Fibroblast of lung (primary cell): ENCODE measurements at regions not wholly inside any gene's neighbourhood (a gene's known extent, or its start where the extent isn't known, plus 50 kb on each side); places are given as distances from the start of the nearest gene placed in this dataset.

Experiments
- DNase-seq, 2 donors: peaks; one replicate each; pipeline versions ENCODE4 v3.0.0 to v3.0.0-alpha.2; 2010; ENCODE audit warnings: low read depth in 2 of 2
- H2AFZ ChIP-seq: 2 replicates; pipeline ENCODE4 v1.5.1; 2012; ENCODE audit warnings: low read length, control low read depth, inconsistent platforms
- H3K27ac ChIP-seq: 2 replicates; pipeline ENCODE4 v1.5.1; 2011; ENCODE audit warnings: low read length, control low read depth; ENCODE audit not compliant: insufficient read depth
- H3K27me3 ChIP-seq: 2 replicates; pipeline ENCODE4 v1.5.1; 2011; ENCODE audit warnings: mild to moderate bottlenecking, low read length; ENCODE audit not compliant: control insufficient read depth, insufficient read depth
- H3K36me3 ChIP-seq: 2 replicates; pipeline ENCODE4 v1.5.1; 2011; ENCODE audit warnings: low read length; ENCODE audit not compliant: control insufficient read depth, insufficient read depth
- H3K4me1 ChIP-seq: 2 replicates; pipeline ENCODE4 v1.5.1; 2011; ENCODE audit warnings: low read length; ENCODE audit not compliant: control insufficient read depth, insufficient read depth; ENCODE audit errors: extremely low read depth
- H3K4me2 ChIP-seq: 2 replicates; pipeline ENCODE4 v1.5.1; 2011; ENCODE audit warnings: low read length, control low read depth; ENCODE audit not compliant: insufficient read depth; ENCODE audit errors: extremely low read depth
- H3K4me3 ChIP-seq, 4 experiments: fragments of 200-600 bp in 1 of 4; sonication (generic) in 1 of 4; replicated peaks in 1 of 4; 2 replicates each; pipeline ENCODE4 v1.5.1; 2011 to 2016; ENCODE audit warnings: low read length in 4 of 4, low read depth in 3 of 4, mild to moderate bottlenecking in 3 of 4, control low read depth in 2 of 4, inconsistent platforms in 1 of 4, mixed read lengths in 1 of 4; ENCODE audit not compliant: insufficient read depth in 1 of 4; ENCODE audit errors: control extremely low read depth in 1 of 4
- H3K79me2 ChIP-seq: 2 replicates; pipeline ENCODE4 v1.5.1; 2012; ENCODE audit warnings: mild to moderate bottlenecking, low read length, inconsistent platforms; ENCODE audit not compliant: control insufficient read depth, insufficient read depth
- H3K9ac ChIP-seq: 2 replicates; pipeline ENCODE4 v1.5.1; 2011; ENCODE audit warnings: mild to moderate bottlenecking, low read length, control low read depth; ENCODE audit not compliant: insufficient read depth
- H3K9me3 ChIP-seq: 2 replicates; pipeline ENCODE4 v1.5.1; 2012; ENCODE audit warnings: low read depth, low read length; ENCODE audit not compliant: control insufficient read depth, insufficient read depth
- H4K20me1 ChIP-seq: 2 replicates; pipeline ENCODE4 v1.5.1; 2011; ENCODE audit warnings: low read length; ENCODE audit not compliant: control insufficient read depth, insufficient read depth; ENCODE audit errors: extremely low read depth
- CTCF ChIP-seq, 2 donors: IDR thresholded peaks in 1 of 2; conservative IDR thresholded peaks in 1 of 2; 1 replicate in 1 of 2; 2 replicates in 1 of 2; pipeline ENCODE4 v1.5.1; 2011 to 2012; ENCODE audit warnings: low read length in 2 of 2, control low read depth in 1 of 2, inconsistent platforms in 1 of 2, low read depth in 1 of 2, mild to moderate bottlenecking in 1 of 2
- EZH2 ChIP-seq: IDR thresholded peaks from 2 replicates; pipeline ENCODE4 v1.5.1; 2012; ENCODE audit warnings: low read length, control low read depth, mild to moderate bottlenecking; ENCODE audit errors: missing control alignments

- no peaks in the 10 kb centered on the region for H4K20me1 ChIP-seq
- no peak for TF ChIP-seq EZH2
- TF ChIP-seq CTCF (conservative IDR thresholded peaks at IDR 0.05 in 1 of 2, IDR thresholded peaks at IDR 0.05 in 1 of 2; ENCODE audit: low read depth in 1 of 2, low read length in 2 of 2) = no peak
- H3K27ac ChIP-seq = no peak overlapping the region
- H3K9me3 ChIP-seq = no peaks in the 10 kb centered on the region
- no peaks in the 10 kb centered on the region for H3K79me2 ChIP-seq
- peak in 1 of 2 donors; percentile 12 for DNase-seq
- no peak overlapping the region for H3K4me3 ChIP-seq
- H3K4me2 ChIP-seq = no peak overlapping the region
- H3K4me1 ChIP-seq = no peaks in the 10 kb centered on the region
- H3K9ac ChIP-seq = no peak overlapping the region
- no peaks in the 10 kb centered on the region for H3K36me3 ChIP-seq
- no peak overlapping the region for H2AFZ ChIP-seq
- no peaks in the 10 kb centered on the region for H3K27me3 ChIP-seq
These were observed 1139.1 kb upstream of the SEMA6A start for GRCh38 chr5:117713585-117714198.

DNA sequence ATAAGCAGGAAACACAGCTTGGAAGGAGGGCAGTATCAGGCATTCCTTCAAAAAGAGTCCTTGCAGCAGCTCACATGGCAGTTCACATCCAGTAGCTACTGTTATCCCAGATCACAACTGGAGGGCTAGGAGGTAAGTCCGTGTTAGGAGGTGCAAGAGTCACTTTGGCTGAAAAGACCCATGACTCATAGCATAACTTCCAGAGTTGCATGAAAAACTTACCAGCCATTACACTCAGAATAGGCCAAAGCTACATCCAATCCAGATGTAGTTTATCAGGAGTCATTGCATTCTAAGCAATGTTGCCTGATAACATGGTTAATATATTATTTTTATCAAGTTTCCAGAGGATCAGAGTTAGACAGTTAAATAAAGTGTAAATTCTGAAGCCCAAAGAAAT lies 1126.4 kb upstream of the SEMA6A start:
- H4K20me1 ChIP-seq = no peaks in the 10 kb centered on the region
- no peak overlapping the region for H3K9ac ChIP-seq
- no peak overlapping the region for H2AFZ ChIP-seq
- H3K27ac ChIP-seq = no peak overlapping the region
- H3K9me3 ChIP-seq = no peaks in the 10 kb centered on the region
- TF ChIP-seq EZH2 (no peak), CTCF (conservative IDR thresholded peaks at IDR 0.05 in 1 of 2, IDR thresholded peaks at IDR 0.05 in 1 of 2; ENCODE audit: low read depth in 1 of 2, low read length in 2 of 2) (no peak)
- no peaks in the 10 kb centered on the region for H3K36me3 ChIP-seq
- H3K79me2 ChIP-seq = no peaks in the 10 kb centered on the region
- H3K27me3 ChIP-seq = no peaks in the 10 kb centered on the region
- H3K4me2 ChIP-seq = no peak overlapping the region
- H3K4me1 ChIP-seq = no peaks in the 10 kb centered on the region
- H3K4me3 ChIP-seq = no peak overlapping the region
- DNase-seq = peak in 1 of 2 donors; percentile 12

DNA sequence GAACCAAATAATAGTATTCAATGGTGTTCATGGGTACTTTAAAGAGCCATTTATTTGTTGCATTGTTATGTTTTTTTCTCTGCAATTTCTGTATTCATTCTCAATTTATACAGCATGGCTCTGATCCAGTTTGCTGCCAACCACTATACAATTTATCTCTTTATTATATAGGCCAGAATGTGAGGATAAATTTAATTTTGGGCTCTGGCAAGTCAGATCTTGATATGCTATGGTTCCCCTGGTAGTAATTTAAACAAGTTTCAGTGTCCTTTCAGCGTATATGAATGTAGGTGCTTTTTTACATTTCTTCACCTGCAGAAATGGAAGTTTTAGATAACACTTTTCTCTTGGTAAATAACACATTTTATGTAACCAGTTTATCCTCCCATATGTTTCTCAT lies 1118.0 kb upstream of the SEMA6A start:
- TF ChIP-seq EZH2 = no peak
- TF ChIP-seq CTCF (conservative IDR thresholded peaks at IDR 0.05 in 1 of 2, IDR thresholded peaks at IDR 0.05 in 1 of 2; ENCODE audit: low read depth in 1 of 2, low read length in 2 of 2) = no peak
- H3K79me2 ChIP-seq = no peaks in the 10 kb centered on the region
- no peak overlapping the region for H3K4me2 ChIP-seq
- no peak overlapping the region for H3K9ac ChIP-seq
- DNase-seq = no peak
- no peak overlapping the region for H3K4me3 ChIP-seq
- H3K36me3 ChIP-seq = no peaks in the 10 kb centered on the region
- no peaks in the 10 kb centered on the region for H3K27me3 ChIP-seq
- no peaks in the 10 kb centered on the region for H4K20me1 ChIP-seq
- no peaks in the 10 kb centered on the region for H3K9me3 ChIP-seq
- no peak overlapping the region for H3K27ac ChIP-seq
- H3K4me1 ChIP-seq = no peaks in the 10 kb centered on the region
- no peak overlapping the region for H2AFZ ChIP-seq
